ENCODE measurements at regions not wholly inside any gene's neighbourhood (a gene's known extent, or its start where the extent isn't known, plus 50 kb on each side); places are given as distances from the start of the nearest gene placed in this dataset.

- no peak for TF ChIP-seq EZH2 (IDR thresholded peaks at IDR 0.05; ENCODE audit: low read length)
- TF ChIP-seq, protein P1, sequence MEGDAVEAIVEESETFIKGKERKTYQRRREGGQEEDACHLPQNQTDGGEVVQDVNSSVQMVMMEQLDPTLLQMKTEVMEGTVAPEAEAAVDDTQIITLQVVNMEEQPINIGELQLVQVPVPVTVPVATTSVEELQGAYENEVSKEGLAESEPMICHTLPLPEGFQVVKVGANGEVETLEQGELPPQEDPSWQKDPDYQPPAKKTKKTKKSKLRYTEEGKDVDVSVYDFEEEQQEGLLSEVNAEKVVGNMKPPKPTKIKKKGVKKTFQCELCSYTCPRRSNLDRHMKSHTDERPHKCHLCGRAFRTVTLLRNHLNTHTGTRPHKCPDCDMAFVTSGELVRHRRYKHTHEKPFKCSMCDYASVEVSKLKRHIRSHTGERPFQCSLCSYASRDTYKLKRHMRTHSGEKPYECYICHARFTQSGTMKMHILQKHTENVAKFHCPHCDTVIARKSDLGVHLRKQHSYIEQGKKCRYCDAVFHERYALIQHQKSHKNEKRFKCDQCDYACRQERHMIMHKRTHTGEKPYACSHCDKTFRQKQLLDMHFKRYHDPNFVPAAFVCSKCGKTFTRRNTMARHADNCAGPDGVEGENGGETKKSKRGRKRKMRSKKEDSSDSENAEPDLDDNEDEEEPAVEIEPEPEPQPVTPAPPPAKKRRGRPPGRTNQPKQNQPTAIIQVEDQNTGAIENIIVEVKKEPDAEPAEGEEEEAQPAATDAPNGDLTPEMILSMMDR (optimal IDR thresholded peaks at IDR 0.05 in 1 of 3, IDR thresholded peaks at IDR 0.05 in 1 of 3, conservative IDR thresholded peaks at IDR 0.05 in 1 of 3; ENCODE audit: extremely low read depth in 1 of 3, insufficient read depth in 2 of 3, low read length in 3 of 3): no peak
These were observed 157.5 kb upstream of the FHL2 start for GRCh38 chr2:105556366-105556765.

Data from keratinocyte (primary cell).